Keratinocyte (primary cell): ENCODE measurements at regions not wholly inside any gene's neighbourhood (a gene's known extent, or its start where the extent isn't known, plus 50 kb on each side); places are given as distances from the start of the nearest gene placed in this dataset.

ENCODE experiments used
- DNase-seq: peaks from one replicate; pipeline ENCODE4 v3.0.0-alpha.2; 2011; ENCODE audit warnings: low read depth, missing footprints, low spot score
- FAIRE-seq: peaks from 2 replicates; lab custom pipeline; 2011; peaks lifted over from hg19 to GRCh38; lab: Jason Lieb, UNC
- H2AFZ ChIP-seq: 2 replicates; pipeline ENCODE4 v1.6.0; 2012; ENCODE audit warnings: low read length, control low read depth, inconsistent platforms; ENCODE audit not compliant: control insufficient read depth
- H3K27ac ChIP-seq: 2 replicates; pipeline ENCODE4 v1.5.1; 2011; ENCODE audit warnings: low read length; ENCODE audit not compliant: control insufficient read depth, insufficient read depth
- H3K27me3 ChIP-seq: 3 replicates; pipeline ENCODE4 v1.6.0; 2011; ENCODE audit warnings: low read length; ENCODE audit not compliant: control insufficient read depth, insufficient read depth; ENCODE audit errors: extremely low read depth
- H3K36me3 ChIP-seq, 2 experiments: 2 replicates in 1 of 2; 3 replicates in 1 of 2; pipeline ENCODE4 v1.5.1; 2011; ENCODE audit warnings: low read length in 2 of 2, mild to moderate bottlenecking in 1 of 2; ENCODE audit not compliant: control insufficient read depth in 2 of 2, insufficient read depth in 2 of 2; ENCODE audit errors: extremely low read depth in 1 of 2
- H3K4me1 ChIP-seq: 3 replicates; pipeline ENCODE4 v1.5.1; 2011; ENCODE audit warnings: low read length; ENCODE audit not compliant: control insufficient read depth, insufficient read depth; ENCODE audit errors: extremely low read depth
- H3K4me2 ChIP-seq: 3 replicates; pipeline ENCODE4 v1.6.0; 2011; ENCODE audit warnings: low read depth, low read length; ENCODE audit not compliant: control insufficient read depth, insufficient read depth; ENCODE audit errors: extremely low read depth
- H3K4me3 ChIP-seq, 3 experiments: fragments of 200-600 bp in 1 of 3; sonication (generic) in 1 of 3; 2 replicates in 2 of 3; 3 replicates in 1 of 3; pipeline ENCODE4 v1.5.1; 2011 to 2016; ENCODE audit warnings: low read length in 3 of 3, mild to moderate bottlenecking in 3 of 3, control low read depth in 2 of 3, inconsistent platforms in 1 of 3, low read depth in 1 of 3, mixed read lengths in 1 of 3, mixed run types in 1 of 3, moderate library complexity in 1 of 3; ENCODE audit not compliant: control insufficient read depth in 2 of 3, insufficient read depth in 2 of 3; ENCODE audit errors: extremely low read depth in 1 of 3
- H3K79me2 ChIP-seq: 2 replicates; pipeline ENCODE4 v1.6.0; 2012; ENCODE audit warnings: low read length; ENCODE audit not compliant: control insufficient read depth, insufficient read depth
- H3K9ac ChIP-seq: 3 replicates; pipeline ENCODE4 v1.6.0; 2011; ENCODE audit warnings: low read length; ENCODE audit not compliant: control insufficient read depth, insufficient read depth; ENCODE audit errors: extremely low read depth
- H3K9me1 ChIP-seq: 3 replicates; pipeline ENCODE4 v1.6.0; 2011; ENCODE audit warnings: low read length; ENCODE audit not compliant: control insufficient read depth, insufficient read depth; ENCODE audit errors: extremely low read depth
- H3K9me3 ChIP-seq: 2 replicates; pipeline ENCODE4 v1.5.1; 2012; ENCODE audit warnings: low read depth, low read length; ENCODE audit not compliant: control insufficient read depth
- H4K20me1 ChIP-seq: 3 replicates; pipeline ENCODE4 v1.6.0; 2011; ENCODE audit warnings: low read length; ENCODE audit not compliant: control insufficient read depth, insufficient read depth; ENCODE audit errors: extremely low read depth
- CTCF ChIP-seq, 3 experiments: IDR thresholded peaks in 1 of 3; conservative IDR thresholded peaks in 1 of 3; optimal IDR thresholded peaks in 1 of 3; 2 replicates in 2 of 3; 3 replicates in 1 of 3; pipeline versions ENCODE3 to v1.5.1; 2011; ENCODE audit warnings: low read length in 3 of 3, mild to moderate bottlenecking in 3 of 3, moderate library complexity in 2 of 3, control low read depth in 1 of 3, inconsistent platforms in 1 of 3; ENCODE audit not compliant: insufficient read depth in 2 of 3; ENCODE audit errors: extremely low read depth in 1 of 3
- EZH2 ChIP-seq: IDR thresholded peaks from one replicate; pipeline ENCODE4 v1.6.1; 2012; ENCODE audit warnings: inconsistent platforms, mild to moderate bottlenecking, low read length, moderate library complexity
- dilution Hi-C: fragments of 300-500 bp; cut with MboI; formaldehyde crosslinking; loops from one replicate; pipeline ENCODE4 v1.7.0; 2020; ENCODE audit warnings: low sequenced_read_pairs; ENCODE audit not compliant: extremely low pct_ligation_motif_present

- Histone ChIP-seq H3K4me2 (no peak overlapping the region), H4K20me1 (no peaks in the 10 kb centered on the region), H3K27ac (no peak overlapping the region), H3K9ac (no peak overlapping the region), H3K4me1 (no peaks in the 10 kb centered on the region), H3K9me1 (no peaks in the 10 kb centered on the region), H2AFZ (no peak overlapping the region), H3K79me2 (no peaks in the 10 kb centered on the region), H3K9me3 (no peaks in the 10 kb centered on the region), H3K4me3 (no peak overlapping the region), H3K27me3 (no peaks in the 10 kb centered on the region), H3K36me3 (no peaks in the 10 kb centered on the region)
- dilution Hi-C loops = no loop called here
- FAIRE-seq (no peak), DNase-seq (no peak)
- TF ChIP-seq CTCF (optimal IDR thresholded peaks at IDR 0.05 in 1 of 3, IDR thresholded peaks at IDR 0.05 in 1 of 3, conservative IDR thresholded peaks at IDR 0.05 in 1 of 3; ENCODE audit: extremely low read depth in 1 of 3, insufficient read depth in 2 of 3, low read length in 3 of 3) = no peak
- no peak for TF ChIP-seq EZH2
Measured at GRCh38 chr1:5681654-5682053, 310.6 kb downstream of the NPHP4 start.

- no peaks in the 10 kb centered on the region for H4K20me1 ChIP-seq
- H3K9me3 ChIP-seq = no peaks in the 10 kb centered on the region
- no peaks in the 10 kb centered on the region for H3K79me2 ChIP-seq
- H3K36me3 ChIP-seq = no peaks in the 10 kb centered on the region
- no peak overlapping the region for H3K27ac ChIP-seq
- H3K4me3 ChIP-seq = no peak overlapping the region
- H3K4me2 ChIP-seq = no peak overlapping the region
- no peaks in the 10 kb centered on the region for H3K27me3 ChIP-seq
- H3K9me1 ChIP-seq = no peaks in the 10 kb centered on the region
- dilution Hi-C loops = no loop called here
- no peaks in the 10 kb centered on the region for H3K4me1 ChIP-seq
- FAIRE-seq = no peak
- H2AFZ ChIP-seq = no peak overlapping the region
- H3K9ac ChIP-seq = no peak overlapping the region
- no peak for DNase-seq
- TF ChIP-seq CTCF (optimal IDR thresholded peaks at IDR 0.05 in 1 of 3, IDR thresholded peaks at IDR 0.05 in 1 of 3, conservative IDR thresholded peaks at IDR 0.05 in 1 of 3; ENCODE audit: extremely low read depth in 1 of 3, insufficient read depth in 2 of 3, low read length in 3 of 3) (no peak), EZH2 (no peak)
Measured at GRCh38 chr1:5680600-5680999, 311.6 kb downstream of the NPHP4 start.
